NCI-H774 (cell line): ENCODE measurements at regions not wholly inside any gene's neighbourhood (a gene's known extent, or its start where the extent isn't known, plus 50 kb on each side); places are given as distances from the start of the nearest gene placed in this dataset.

Experiments
- DNase-seq: peaks from one replicate; lab custom pipeline; 2025; lab: John Stamatoyannopoulos, UW

DNA sequence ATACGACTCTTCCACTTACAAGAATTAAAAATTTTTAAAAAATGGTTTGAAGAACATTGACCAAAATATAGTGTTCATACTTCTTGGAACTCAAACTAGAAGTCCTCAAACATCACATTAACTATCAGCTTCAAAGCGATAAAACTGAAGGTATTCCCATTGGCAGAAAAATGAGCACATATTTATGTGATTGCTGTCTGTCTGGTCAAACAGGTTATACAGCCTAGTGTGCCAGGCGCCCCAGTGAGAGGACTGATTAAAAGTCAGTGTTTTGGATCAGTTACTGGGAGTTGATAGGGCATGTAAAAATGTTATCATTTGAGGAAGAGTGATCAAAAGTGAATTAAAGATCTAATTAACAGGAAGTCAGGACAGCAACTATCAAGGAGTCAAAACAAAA lies 738.8 kb downstream of the HDGFL1 start:
- DNase-seq = no peak

DNA sequence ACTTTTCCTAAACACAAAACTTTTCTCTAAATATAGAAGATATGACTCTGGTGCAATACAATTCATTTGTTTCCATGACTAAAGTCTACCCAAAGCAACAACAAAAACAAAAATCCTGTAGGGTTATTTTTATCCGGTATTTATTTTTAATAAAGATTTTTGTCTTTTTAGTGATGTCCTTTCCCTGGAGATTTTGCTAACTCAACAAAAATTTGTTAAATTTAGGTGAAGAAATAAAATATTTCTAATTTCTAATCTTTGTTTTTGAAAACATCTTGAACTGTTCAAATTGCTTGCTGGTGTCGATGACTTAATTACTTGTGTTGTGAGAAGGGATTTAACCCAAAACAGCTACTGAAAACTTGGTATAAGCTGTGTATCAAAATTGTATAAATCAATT lies 741.8 kb downstream of the HDGFL1 start:
- no peak for DNase-seq

DNA sequence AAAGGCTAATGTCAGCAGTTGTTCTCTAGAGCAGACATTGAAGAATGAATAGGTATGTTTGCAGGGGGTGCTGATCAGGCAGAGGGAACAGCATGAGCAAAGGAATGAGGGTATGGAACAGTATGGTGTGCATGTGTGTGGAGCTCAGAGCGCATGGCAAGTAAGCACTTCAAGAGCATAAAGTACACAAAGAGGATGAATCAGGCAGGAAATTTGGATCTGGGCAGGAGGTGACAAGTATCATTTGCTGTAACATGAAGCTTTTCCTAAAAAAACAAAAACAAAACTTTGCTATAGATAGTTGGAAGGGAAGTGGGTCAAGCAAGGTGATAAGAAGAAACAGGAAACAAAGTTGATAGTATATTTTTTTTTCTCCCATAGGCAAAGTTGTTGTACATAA lies 746.8 kb downstream of the HDGFL1 start:
- no peak for DNase-seq

DNA sequence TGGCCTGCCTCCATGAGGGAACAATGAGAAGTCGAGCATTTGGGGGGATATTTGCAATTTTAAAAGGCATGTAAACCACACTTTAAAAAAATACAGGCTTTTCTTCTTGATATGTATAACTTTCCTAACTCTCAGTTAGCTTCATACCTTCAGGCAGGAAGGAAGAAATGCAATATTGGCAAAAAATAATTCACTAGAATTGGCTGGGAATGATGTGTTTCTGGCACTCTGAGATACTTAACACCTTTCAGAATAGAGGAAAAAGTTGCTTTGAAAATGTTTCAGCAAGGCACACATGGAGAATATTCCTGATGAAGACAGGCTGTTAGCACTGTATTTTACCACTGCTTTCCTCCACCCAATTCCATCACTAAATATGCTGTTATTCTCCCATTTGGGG lies 747.6 kb downstream of the HDGFL1 start:
- DNase-seq = no peak

DNA sequence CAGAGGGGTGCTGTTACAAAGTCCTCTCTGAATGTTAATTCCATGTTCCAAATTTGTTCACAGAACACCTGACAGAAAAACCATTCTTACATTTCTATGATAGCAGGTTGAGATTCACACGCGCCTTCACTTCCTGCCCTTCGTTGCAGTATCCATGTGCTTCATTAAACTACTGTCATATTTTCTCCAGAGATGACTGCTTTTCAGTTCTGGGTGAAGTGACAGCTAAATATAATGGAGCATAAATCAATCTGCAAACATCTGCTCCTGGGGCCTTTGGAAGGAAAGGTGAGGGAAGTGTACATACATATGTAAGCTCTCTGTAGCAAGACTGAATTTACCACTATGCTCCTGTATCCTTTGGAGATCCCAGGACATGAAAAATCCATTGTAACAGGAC lies 750.2 kb downstream of the HDGFL1 start:
- DNase-seq = no peak

DNA sequence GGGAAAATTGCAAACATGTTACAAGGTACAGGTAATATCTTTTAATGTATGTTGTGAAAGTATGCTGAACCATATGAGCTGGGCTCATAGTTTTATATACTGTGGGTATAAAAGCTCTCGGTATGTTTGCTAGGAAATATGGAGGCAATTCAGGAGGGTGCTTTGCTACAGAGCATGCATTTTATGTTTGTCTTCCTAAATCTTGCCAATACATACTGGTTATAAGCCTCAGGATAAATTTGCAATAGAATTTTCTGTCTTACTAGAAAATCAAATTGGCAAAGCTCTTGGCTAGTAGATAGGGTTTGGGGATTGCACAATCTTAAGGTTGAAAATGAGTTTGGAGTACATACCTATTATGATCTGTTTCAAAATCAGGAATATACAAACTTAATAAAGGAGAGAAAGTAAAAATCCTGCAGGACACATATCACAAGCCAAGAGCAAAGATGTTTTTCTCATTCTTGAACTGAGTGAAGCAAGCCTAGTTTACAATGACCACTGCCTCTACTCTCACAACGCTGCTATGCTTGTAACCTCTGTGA lies 751.2 kb downstream of the HDGFL1 start:
- DNase-seq = no peak

DNA sequence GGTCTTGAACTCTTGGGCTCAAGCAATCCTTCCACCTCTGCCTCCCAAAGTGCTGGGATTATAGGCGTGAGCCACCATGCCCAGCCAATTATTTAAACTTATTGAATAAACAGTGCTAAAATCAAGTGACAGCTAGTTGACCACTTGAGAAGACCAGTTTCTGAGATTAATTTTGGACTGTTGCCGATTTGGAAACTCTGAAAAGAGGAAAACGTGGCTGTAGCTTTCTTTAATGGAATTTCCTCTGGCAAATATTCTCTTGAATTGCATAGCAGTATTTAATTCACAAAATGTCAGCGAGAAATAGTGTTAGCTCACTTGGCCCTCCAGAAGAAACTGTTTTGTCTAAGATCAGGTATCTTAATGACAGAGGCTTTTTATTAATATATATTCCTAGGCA lies 754.5 kb downstream of the HDGFL1 start:
- no peak for DNase-seq

DNA sequence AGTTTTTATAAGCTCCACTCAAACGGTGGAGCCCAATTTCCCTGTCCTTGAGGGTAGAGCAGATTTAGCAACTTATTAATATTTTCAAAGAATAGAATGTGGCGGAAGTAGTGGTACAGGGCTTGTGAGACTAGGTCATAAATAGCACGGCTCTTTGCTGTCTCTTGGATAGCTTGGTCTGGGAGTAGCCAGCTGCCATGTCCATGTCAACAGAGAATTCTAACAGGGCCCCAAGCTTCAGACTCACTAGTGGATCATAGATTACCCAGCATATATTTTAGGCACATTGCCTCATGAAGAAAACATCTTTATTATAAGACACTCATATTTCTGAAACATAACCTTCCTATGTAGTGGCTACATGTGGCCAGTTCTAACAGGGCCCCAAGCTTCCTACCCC lies 755.7 kb downstream of the HDGFL1 start:
- no peak for DNase-seq

DNA sequence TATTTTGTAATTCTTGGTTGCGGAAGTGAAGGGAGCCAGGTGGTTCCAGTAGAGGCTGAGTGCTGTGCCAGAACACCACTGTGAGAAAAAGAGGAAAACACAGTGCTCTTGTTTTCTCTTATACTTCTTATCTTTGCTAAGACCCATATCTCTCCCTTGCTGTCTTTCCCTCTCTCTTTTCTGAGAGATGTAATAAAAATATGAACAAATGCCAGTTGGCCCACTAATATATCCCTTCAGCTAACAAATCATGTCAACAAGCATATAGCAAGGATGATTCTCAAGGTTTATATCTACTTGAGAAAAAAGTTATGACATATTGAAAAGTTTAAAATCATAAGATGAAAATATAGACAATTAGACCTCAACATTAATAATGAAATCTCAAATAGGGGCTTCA lies 758.3 kb downstream of the HDGFL1 start:
- no peak for DNase-seq

DNA sequence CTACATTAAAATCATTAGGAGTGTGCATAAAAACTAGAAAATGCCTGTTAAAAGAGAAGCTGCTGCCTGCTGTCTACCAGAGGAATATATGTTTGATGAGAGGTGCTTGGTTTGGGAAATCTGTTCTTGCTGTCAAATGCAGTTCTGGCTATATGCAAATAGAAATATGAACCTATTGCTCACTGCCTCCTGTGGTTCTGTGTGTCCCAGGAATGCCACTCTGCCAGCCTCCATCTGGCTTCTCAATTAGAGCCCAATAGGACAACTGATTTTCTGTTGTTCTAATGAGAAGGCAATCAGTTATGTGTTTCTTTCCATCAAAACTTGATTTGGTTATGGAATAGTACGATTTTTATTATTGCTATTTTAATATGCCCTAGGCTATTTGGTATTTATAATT lies 759.7 kb downstream of the HDGFL1 start:
- DNase-seq = no peak

DNA sequence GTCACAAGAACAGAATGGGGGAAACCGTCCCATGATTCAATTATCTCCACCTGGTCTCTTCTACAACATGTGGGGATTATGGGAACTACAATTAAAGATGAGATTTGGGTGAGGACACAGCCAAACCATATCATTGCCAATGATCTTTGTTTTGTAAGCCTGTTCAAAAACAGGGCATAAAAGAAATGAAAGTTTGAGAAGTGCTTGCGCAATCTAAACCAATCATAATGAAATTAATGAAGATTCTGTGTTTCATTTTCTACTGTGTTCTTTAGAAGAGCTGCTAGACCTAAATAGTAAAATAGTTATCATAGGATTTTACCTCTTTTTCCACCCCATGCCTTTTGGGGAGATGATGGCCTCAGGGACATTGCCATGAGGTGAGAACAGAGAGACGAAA lies 761.3 kb downstream of the HDGFL1 start:
- DNase-seq = no peak

DNA sequence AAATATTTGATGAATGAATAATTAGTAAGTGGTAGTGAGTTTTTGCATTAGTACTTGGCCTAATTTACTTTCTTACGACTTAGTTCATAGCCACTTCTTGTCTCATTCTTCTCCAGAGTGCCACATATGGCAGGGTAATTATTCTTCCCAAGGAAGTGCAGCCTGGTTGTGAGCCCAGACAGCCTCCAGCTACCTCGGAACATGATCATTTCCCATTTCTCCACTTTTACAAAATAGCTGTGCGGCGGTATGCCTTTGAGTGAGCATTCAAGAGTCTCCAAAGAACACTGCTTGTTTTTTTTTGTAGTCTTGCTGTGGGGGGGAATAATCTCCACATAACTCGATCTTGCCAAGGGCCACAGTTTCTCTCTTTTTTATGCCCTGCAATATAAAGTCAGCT lies 765.0 kb downstream of the HDGFL1 start:
- DNase-seq = no peak

DNA sequence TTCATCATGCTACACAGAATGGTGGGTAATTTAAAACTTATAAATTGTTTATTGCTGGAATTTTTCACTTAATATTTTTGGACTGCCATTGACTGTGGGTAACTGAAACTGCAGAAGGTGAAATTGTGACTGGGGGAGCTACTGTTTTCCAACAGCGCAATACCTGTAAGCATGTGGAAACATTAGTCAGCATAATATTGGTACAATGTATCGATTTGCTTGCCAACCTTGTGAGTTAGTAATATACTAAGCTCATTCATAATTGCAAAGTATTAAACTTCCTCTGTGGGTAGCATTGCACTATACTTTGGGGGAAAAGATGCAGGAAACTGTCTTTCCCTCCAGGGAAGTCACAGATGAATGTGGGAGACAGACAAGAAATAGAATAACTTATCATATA lies 766.5 kb downstream of the HDGFL1 start:
- DNase-seq = no peak

DNA sequence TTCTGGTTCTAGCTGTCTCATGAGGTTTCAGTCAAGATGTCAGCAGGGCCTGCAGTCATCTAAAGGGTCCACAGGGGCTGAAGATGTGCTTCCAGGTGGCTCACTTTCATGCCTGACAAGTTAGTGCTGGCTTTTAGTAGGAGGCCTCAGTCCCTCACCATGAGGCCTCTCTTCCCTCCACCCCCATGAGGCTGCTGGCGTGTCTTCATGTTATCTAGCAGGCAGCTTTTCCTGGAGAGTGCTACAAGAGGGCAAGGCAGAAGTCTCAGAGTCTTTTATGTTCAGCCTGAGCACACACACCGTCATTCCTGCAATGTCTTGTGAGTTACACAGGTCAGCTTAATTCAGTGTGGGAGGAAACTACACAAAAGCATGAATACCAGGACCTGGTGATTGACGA lies 769.9 kb downstream of the HDGFL1 start:
- DNase-seq = no peak

DNA sequence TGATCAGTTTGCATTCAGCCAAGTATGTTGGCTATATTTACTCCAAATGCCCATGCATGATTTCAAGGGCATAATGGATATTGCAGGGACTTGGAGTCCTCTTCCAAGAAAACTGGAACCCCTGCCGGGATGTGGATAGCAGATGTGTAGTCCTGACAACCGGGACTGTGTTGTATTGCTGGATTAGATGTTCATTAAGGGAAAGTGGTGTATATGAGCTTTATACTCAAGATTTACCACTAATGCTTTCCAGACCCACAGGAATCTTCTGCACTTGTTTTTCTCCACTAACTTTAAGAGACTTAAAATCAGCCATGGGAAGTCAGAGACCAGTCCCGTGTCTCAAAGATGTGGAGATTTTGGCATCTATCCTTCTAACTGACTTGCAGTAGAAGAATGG lies 770.9 kb downstream of the HDGFL1 start:
- no peak for DNase-seq

DNA sequence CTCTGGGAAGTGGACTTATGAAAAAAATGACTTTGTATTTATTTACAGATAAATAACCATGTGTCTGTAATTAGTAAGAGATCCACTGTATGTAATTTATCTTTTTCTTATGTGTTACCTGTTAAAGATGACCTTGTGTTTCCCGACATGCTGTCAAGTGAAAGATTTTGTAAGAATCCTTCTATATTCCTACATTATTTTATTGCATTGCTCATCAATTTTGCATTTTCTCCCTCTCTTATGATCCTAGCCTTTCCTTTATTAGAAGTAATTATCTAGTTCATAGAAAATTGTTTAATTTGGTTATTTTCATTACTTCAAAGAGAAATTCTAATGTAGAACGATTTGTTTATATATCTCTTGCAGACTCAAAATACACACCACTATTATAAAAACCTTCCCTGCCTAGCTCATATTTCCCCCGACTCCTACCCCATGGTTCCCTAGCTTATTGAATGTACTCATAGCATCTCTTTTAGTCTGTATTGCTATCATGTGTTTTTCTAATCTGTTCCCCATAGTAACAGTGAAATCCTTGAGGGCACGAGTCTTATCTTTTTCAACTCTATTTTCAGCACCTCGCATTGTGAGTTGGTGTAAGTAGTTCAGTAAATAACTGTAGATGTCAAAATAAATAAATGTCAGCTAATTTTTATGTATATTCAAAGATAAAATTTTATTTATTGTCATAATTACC lies 774.4 kb downstream of the HDGFL1 start:
- DNase-seq = no peak

DNA sequence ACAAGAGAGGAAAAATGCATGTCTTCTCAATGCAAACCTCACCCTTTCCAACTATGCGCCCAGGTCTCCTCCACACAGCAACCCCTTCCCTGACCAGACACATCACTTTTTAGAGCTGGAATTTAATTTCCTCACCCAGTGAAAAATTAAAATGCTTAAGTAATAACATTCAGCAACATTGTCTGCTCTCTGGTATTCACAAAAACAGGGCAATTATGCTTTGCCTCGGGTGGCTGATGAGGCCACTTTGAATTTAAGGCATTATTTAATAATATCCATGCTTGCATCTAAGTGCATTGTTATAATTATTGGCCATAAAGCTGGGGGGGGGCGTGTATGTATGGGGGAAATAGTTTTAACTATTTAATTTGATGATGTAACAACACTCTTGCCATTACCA lies 777.8 kb upstream of the NRSN1 start:
- no peak for DNase-seq

DNA sequence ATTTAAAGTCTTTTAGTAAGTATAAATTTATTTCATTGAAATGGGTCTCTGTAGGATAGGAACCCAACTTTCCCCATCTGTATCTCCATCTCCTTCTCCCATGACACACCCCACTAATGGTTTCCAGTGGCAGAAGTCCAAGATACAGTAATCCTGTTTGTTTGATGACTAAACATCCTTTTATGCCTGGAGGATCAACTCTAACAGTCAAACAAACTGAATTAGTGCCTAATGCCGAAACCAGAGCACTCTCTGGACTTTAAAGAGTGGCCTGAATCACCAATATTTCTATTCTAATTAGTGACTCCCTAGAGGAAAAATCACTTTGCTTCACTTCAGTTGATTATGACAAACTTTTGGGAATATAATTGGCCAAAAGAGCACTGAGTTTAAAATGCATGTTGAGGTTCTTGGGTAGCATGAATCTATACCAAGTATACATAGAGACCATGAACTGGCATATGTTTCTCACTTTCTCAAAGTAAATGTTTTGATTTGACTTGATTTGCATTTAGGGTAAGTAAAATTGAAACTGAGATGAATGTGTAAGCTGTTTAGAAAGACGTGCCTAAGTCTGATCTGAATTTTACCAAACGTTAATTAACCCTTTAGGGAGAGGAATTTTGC lies 776.4 kb upstream of the NRSN1 start:
- DNase-seq = peak; percentile 57

DNA sequence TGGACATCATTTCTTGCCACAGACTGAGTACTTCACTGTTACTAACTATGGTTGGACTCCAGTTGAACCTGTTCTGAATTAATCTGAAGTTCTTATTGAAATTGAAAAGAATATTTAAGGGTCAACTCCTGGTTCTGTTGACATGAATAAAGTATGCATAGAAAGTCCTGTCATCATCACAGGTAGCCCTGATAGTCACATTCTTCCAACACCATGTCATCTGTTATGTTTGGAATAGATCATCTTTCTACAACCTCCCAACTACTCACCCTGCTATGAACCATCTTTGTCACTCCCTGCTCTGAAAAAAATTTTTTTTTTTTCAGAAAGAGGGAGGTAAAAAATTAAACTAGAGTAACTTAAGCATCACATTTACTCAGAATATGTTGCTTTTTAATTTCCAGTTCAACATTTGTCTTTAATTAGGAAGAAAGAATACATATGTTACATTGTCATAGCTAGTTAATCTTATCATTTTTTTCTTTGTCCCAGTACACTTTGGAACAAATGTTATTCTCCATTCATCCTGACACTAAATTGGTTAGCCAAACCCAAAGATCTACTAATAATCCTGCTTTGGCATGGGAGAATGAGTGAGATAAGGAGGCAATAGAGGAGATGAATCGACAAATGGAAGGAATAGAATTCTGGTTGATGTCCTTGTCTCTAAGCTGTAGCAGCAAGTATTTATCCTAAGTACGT lies 775.1 kb upstream of the NRSN1 start:
- no peak for DNase-seq

DNA sequence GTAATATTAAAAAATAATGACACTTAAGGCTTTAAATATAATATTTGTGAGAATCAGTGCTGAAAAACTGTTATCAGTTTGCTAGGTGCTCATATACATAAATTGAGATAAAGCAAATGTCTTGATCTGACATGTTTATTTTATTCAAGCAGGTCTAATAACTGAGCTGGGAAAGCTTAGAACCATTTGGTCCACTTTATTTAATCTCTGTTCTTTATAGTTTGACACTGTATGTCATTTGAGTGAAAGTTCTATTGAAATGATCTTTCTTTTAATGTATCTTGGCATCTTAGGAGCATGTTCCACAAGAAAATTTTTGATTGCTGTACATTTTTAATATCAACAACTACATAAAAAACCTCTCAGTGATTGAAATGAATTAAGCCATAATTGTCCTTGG lies 772.0 kb upstream of the NRSN1 start:
- DNase-seq = no peak

DNA sequence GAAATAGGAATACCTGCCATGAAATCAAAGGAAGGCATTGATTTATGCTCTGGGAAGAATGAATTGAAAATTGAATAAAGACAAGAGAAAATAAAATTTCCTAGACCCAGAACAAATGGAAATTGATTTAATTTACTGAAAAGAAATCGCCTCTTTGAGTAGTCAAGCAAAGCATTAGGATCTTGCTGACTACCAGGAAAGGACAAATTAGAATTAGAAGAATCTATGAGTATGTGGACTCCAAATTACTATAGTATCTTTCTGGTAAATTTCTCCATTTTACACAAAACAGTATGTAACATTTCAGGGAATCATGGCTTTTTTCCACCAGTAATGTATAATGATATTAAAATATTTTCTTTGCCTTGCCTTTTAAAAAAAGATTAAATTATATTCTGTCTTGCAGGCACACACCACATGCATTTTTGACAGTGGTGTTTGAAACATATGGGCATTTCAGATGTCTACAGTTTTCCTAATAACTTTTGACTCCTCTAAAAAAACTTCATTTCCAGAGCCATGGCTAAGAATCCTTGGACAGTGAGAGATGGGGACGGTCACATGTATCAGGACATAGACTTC lies 768.7 kb upstream of the NRSN1 start:
- no peak for DNase-seq

DNA sequence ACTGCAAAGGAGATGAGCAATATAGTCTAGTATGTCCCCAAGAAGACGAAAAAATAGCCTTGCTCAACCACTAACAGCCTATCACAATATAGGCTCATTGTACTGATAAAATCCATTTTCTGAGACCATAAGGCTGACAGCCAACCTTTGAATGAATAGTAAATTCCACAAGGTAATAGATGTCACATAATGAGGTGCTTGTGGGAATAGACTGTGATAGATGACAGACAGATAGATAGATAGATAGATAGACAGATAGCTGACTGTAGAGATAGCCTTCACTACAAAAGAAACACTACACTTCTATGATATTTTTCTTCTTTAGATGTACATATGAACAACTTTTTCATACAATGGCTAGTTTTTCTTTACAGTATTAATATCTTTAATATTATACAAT lies 760.3 kb upstream of the NRSN1 start:
- no peak for DNase-seq

DNA sequence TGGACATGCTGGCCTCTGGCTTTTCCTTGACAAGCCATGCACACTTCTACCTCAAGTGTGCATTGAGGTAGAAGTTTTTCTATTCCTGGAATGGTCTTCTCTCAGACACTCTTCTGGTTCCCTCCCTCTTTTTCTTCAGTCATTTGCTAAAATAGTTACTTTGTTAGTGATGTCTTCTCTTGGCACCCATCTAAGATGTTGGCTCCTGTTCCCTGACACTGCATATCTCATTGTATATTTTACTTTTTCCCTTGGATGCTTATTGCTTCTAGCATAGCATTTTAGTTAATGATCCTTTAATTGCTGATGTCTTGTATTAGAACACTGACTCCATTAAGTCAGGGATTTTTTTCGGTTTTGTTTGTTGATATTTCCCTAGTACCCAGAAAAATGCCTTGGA lies 758.7 kb upstream of the NRSN1 start:
- DNase-seq = no peak
